T-helper 1 cell treated with Interleukin-12 subunit alpha and Interleukin-12 subunit beta and Interleukin-4 antibody, amounts not matched to agents 30 ng/mL and 1 ng/mL, for 36 hours (primary cell): ENCODE measurements at regions not wholly inside any gene's neighbourhood (a gene's known extent, or its start where the extent isn't known, plus 50 kb on each side); places are given as distances from the start of the nearest gene placed in this dataset.

ENCODE experiments used
- intact Hi-C: fragments of 100-400 bp; cut with micrococcal nuclease; formaldehyde crosslinking; loops from one replicate; pipeline ENCODE4 v1.15.1; 2024

DNA sequence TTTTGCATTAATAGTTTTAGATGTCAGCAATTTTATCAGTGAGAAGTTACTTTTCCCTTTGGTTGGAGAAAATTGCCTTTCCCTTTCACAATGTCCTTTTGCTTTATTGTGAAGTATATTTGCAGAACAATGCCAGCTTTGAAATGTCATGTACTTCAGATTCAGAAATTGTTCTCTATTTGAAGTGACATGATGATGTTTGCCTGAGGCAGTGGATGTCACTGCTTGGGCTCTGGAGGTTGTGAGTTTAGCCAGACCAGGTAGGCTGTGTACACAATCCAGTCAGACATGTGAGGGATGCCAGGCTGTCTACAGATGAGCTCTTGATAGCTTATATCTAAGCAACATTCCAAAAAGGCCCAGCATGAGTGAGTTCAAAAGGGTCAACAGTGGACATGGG, 451.9 kb upstream of the FBXO33 start:
- intact Hi-C loops = no loop called here

DNA sequence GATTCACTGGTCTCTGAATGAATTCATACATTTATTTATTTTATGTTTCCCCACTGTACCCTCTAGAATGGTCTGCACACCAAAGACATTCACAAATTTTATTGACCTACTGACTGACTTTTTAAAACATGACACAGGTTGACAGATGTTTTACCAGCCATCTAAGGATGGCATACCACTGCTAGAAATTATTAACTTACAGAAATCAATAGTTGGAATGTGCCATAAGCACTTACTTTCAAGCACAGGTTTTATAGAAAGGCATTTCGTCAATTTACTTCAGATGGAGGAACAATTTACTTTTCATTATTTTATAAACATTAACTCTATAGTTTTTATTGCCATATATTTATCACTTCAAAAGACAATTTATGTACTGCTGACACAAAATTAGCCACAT, 448.7 kb upstream of the FBXO33 start:
- intact Hi-C loops = no loop called here

DNA sequence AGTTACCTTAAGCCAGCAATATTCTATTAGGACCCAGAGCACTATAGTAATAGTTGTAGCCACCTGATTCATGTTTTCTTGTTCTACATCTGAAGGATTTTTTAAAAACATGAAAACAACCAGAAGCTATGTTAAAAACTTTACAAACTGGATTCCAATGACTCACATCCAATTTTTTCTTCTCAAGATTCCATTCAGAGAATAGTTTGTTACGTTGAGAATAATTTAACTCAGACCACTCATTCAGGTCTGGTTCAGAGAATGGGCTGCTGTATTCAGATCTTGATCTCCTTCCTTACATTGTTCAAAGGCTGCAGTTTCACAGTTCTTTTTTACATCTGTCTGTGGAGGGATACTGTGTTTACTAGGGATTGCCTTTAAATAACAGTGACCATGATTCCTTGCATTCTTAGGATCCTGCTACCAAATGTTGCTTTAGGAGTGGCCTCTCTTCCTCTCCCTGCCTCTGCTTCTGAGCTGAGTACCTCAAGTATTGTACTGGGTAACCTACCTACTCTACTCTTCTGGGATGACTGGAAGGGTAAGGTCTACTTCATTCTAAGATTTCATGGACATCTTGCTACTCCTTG, 448.0 kb upstream of the FBXO33 start:
- intact Hi-C loops = no loop called here

DNA sequence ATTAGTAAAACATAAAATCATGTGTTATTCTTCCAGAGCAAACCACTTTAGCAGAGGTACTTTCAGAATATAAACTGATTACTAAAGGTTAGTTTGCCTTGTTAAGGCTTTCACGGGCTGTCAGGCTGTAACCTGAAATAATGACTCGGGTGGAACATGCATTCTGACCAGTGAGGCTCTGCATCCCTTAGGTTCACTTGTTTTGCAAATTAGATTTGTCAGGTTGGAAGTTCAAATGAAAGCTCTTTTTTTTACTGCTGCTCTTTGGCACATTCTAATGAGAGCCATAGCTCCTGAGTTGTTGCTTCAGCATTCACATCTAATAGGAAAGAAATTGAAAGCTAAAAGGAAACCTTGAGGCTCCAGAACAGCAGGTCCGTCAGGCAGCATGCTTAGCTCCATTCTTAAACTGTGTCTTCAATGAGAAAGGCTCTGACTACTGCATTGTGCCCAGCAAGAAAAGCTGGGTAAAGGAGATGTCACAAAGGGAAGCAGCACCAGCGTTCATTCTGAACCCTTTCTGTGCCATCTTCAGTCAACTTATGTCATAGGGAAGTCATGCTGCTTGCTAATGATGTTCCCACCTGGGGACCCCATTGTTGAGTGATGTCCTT, 445.5 kb upstream of the FBXO33 start:
- intact Hi-C loops = no loop called here

DNA sequence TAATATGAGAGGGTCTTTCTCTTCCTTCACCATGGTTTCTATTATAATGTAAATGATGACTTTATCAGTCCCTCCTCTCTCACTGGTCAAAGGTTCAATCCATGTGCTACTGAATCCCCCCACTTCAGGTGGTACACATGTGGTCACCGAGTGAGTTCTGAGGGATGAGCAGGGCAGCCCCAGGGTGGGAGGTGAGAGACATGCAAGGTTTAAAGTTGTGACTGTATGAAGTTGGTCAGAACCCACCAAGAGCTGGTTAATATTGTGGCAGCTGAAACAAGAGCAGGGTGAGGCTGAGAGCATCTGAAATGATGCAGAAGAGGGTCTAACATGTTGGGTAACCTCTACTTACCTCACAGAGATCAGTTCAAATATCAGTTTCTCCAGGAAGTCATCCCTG, 444.7 kb upstream of the FBXO33 start:
- intact Hi-C loops = no loop called here

DNA sequence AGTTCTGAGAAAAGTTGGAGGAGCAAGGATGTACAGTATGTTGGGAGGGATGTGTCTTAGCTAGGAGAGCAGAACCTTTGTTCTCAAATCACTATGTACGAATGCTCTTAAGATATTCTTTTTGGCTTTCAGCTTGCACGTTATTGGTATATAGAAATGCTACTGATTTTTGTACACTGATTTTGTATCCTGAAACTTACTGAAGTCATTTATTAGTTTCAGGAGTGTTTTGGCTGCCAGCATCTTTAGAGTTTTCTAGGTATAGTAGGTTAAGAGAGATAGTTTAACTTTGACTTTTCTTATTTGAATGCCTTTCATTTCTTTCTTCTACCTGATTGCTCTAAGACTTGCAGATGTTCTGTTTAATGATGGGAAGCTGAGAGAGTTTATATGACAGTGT, 442.8 kb upstream of the FBXO33 start:
- intact Hi-C loops = no loop called here

DNA sequence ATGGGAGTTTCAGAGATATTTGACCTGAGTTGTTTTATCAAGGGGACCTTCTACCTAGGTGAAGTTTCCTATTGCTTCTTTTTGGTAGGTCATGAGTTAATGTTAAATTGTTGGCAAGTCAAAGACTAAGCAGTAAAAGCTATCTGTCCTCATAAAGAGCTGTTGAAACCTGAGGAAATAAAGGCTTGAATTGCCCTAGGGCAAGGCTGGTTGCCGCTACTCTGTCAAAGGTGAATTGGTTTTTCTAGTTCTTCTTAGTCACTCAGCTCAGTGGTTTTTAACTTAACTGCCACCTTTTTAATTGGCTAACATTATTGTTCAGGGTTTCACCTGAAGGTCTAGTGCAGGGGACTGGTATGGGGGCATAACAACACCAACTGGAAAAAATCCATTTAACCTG, 441.6 kb upstream of the FBXO33 start:
- intact Hi-C loops = no loop called here

DNA sequence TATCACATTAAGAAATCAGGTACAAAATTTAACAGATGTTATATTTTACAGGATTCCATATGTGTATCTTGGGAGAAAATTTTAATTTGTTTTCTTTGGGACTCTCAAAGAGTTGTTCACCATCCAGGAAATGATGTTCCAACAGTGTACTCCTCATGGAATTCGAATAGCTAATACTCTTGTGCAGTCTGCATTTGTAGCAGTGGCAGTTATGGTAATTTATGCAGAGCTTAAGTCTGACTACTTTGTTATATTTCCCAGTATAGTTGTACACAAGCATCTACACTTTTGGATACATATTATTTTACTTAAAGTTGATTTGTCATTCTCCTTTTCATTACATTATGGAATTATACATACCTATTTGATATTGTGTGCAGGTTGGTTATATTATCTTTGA, 436.7 kb upstream of the FBXO33 start:
- intact Hi-C loops = no loop called here

DNA sequence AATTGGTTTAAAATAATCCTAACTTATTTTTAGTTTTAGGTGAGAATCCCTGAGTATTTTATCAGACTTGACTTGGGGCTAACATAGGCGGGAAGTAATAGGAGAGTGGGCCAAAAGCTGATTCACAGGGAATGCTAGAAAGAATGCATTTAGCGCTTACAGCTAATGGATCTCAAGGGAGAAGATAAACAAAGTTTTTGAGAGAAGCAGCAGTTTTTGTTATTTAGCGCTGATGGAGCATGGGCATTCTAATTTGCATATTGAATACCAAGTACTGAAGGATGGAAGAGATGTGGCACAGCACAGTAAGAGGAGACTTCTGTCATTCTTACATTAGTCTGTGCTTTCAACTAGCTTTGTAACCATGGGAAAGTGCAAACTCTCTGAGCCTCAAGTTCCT, 436.0 kb upstream of the FBXO33 start:
- intact Hi-C loops = no loop called here

DNA sequence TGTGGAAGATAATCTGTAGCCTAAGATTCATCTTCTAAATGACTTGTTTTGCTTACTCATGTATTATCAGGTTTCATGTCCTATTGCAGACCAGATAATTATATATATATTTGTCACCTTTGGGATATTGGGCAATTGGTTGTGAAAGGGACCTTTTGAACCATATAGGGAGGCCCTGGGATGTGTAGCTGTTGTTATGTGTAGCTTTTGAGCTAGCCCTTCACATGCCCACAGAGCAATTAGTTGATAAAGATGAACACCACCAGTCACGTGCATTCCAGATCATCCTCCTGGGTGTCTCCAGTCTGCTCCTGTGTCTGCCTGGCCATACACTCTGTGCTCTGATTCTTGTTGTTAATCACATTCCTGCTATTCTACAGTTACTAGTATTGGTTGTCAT, 431.2 kb upstream of the FBXO33 start:
- intact Hi-C loops = no loop called here

DNA sequence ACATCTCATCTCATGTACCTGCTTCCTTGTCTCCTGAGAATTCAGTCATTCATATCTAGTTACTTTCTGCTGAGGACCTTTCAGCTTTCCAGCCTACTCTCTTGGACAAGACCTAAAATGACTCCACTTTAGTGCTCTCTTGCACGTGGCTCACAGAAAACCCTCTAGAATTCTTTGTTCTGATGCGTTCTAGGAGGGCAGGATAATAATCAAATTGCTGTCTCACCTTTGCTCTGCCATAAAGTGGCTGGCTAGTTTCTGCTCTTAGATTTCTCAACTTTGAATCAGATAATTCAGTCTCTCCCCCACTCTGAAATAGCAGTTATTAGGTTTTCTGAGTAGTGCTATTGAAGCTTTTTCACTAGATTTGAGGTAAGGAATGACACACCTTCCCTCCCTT, 429.5 kb upstream of the FBXO33 start:
- intact Hi-C loops = no loop called here

DNA sequence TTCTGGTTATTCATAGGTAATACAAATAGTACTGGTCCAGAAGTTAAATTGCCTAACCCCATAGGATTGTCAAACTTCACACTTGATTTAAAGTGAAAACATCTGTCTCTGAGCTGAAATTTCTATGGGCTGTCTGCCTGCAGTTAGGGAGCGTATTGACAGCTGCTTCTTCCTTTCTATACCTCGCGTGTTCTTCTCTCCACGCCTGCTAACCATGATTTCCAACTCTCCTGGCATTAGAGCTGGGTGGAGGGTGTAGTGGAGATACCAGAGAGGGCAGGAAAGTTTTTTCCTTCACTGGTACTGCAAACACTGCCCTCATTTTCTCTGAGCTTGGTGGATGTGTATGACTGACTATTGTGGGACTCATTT, 429.0 kb upstream of the FBXO33 start:
- intact Hi-C loops = no loop called here

DNA sequence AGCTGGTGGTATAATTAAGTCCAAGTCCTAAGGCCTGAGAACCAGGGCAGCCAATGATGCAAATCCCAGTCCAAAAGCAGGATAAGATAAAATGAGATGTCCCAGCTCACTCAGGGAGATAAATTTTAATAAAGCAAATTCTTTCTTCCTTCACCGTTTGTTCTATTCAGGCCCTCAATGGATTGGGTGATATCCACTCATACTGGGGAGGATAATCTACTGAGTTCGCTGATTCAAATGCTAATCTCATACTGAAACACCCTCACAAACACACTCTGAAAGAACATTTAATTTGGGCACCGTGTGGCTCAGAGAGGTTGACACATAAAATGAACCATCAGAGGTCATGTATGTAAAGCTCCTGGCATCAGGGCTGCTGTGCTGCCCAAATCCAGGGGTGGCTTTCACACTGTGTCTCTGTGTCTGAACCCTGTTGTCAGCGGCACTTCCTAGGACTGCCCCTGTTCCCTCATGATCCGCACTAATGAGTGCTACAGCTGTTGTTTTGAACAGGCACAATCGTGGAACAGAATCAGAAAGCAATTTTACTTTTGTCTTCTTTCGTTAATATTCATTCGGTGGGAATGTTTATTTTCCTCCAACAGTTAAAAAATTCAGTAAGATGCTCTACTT, 428.5 kb upstream of the FBXO33 start:
- intact Hi-C loops = no loop called here

DNA sequence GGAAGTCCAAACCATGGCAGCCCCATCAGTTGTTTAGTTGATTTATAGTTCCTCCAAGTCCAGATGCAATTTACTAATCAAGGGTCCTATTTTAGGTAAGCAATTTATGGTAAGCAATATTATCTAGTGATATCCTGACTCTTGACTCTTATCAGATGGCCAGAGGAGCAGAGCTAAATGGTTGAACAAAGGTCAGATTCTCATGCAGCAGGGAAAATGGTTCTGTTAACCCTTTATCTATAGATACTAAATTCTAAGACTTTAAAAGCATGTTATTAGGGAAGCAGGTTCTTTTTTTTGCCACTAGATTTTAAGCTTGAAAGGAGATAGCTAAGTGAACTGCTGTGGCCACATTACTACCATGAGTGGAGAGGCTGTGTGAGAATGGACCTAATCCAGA, 427.1 kb upstream of the FBXO33 start:
- intact Hi-C loops = no loop called here

DNA sequence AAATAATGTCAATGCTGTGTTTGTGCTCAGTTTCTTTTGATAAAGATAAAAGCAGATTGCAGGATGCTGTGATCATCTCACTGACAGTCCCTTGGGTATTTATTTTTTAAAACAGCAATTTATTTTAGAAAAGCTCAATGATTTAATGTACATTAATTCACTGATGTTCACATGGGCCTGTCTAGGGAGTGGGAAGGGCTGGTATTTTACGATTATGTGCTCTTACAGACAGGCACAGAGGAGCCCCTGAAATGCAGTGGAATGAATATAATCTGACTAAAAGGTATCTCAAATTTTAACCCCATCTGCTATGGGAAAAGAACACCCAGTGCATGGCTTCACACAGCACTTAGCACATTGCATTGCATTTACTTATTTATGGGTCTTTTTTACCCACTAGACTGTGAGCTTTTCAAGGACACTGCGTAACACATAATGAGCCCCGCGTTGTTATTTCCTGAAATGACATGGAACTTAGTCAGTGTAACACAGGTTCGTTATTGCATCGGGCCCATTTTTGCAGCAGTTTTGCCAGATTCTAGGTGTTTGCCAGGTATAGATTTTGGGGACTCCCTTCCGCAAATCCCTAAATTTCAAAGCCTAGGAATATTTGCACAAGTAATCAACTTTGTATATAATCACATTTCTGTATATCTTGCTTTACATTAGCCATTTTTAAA, 425.3 kb upstream of the FBXO33 start:
- intact Hi-C loops = no loop called here

DNA sequence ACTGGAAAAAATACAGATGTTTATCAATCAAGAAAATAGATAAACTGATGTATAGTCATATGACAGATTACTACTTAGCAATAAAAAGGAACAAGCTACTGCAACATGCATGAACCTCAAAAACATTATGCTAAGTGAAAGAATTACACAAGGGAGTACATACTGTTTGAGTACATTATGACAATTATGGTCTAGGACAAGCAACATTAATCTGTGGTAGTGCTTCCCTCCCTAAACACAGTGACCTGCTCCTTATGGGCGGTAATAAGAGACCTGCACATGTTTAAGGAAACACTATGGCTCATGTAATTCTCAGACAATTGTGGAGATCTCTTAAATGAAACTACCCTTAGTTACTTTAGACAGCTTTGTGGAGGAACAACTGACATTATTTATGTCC, 421.2 kb upstream of the FBXO33 start:
- intact Hi-C loops = no loop called here

DNA sequence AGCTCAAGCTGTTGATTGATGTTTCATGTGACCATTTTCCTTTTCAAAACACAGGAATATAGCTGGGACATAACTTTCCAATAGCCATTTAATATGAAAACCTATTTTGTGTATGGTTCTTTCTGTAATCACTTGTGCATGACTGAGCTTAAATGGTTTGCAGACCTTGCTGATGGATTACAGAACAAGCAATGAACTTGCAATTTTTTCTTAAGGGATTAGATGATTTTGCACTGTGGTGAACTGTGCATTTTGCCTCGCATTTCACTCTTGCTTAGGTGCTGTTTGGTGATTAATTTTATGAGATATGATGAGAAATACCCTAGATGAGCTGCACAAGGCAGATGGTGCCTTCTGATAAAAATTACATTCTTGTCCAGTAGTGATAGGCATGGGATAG, 419.0 kb upstream of the FBXO33 start:
- intact Hi-C loops = no loop called here

DNA sequence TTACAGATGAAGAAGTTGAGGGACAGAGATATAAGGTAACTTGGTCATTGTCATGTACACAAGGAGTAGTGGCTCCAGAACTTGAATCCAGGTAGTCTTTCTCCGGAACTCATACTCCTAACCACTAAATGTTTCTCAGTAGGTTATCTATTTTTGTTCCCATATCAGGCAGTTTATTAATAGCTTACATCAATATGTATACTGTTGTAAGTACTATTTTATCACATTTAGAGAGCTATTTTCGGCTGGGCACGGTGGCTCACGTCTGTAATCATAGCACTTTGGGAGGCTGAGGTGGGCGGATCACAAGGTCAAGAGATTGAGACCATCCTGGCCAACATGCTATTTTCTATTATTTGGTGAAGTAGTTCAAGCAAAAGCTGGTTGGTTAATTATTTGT, 415.6 kb upstream of the FBXO33 start:
- intact Hi-C loops = no loop called here

DNA sequence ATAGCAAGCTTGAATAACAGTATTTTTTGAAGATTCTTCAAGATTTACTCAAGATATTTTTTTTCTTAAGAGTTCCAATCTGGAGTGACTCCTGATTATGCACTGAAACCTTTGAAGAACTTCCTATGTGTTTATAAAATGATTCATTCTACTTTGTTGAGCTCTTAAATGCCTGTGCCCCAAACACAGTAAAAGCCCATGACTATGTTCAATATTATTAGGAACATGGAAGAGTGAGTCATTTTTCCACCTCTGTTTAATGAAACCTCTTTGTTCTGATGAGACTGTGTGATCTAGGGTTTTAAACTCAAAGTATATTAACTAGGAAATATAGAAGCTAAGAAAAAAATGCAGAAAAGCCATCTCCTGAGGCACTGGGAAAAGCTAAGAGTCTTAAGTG, 415.0 kb upstream of the FBXO33 start:
- intact Hi-C loops = no loop called here

DNA sequence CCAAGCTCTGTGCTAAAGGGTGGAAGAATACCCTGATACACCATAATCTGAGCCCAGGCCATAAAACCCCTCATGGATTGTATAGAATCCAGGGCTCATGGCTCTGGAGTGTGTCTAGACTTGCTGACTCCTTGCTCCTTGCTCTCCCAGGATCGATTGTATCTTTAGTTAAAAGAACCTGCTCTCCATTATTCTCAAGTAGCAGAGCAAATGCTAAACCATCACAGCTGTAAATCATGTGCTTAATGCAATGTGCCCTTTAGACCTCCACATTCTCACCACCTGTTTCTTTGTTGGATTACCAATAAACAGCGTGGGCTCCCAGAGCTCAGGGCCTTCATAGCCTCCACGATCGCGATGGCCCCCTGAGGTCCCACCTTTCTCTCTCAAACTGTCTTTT, 411.6 kb upstream of the FBXO33 start:
- intact Hi-C loops = no loop called here

DNA sequence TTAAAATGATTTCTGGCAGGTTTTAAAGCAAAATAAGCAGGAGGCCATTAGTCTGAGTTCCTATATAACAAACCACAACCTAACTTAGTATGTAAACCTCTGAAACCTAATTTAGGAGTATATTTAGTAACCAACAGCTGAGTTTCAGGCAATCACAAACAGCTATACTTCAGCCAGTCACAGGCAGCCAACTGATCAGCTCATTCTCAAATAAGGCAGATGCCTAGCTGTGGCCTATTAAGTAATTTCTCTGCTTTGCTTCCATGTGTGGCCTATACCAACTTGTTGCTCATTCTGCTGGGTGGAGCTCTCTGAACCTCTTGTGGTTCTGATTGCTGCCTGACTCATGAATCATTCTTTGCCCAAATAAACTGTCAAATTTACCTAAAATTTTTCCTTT, 408.9 kb upstream of the FBXO33 start:
- intact Hi-C loops = no loop called here

DNA sequence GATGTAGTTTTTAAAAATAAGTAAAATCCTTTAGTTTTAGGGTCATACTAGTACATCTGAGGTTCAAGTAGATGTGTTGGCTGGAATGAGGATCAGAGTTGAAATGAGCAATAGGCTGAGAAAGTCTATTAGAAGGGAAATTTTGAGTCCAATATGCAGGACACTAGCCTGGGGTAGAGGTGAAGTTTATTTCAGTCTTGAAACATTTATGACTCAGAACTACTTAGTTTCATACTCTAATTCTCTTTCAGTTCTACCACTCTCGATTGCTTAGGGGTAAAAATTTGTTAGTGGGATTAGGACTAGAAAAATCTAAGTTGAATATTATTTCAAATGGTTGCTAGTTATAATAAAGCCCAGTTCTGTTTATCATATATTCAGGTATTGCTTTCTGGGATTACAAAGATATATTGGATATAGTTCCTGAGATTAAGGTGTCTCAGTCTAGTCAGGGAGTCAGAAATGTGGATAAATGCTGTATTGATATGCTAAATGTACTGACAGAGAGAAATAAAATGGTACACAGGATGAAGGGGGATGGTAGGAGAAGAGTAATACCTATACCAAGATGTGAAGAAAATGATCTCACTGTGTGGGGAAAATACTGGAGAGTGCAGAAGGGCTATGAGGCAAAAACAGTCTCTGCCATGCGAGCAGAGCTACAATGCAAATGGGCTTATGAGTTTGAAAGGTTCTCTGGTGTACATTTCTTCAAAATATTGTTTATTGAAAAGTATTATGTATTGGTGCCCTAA, 395.8 kb upstream of the FBXO33 start:
- intact Hi-C loops = no loop called here
